ENCODE measurements at regions not wholly inside any gene's neighbourhood (a gene's known extent, or its start where the extent isn't known, plus 50 kb on each side); places are given as distances from the start of the nearest gene placed in this dataset.

DNA sequence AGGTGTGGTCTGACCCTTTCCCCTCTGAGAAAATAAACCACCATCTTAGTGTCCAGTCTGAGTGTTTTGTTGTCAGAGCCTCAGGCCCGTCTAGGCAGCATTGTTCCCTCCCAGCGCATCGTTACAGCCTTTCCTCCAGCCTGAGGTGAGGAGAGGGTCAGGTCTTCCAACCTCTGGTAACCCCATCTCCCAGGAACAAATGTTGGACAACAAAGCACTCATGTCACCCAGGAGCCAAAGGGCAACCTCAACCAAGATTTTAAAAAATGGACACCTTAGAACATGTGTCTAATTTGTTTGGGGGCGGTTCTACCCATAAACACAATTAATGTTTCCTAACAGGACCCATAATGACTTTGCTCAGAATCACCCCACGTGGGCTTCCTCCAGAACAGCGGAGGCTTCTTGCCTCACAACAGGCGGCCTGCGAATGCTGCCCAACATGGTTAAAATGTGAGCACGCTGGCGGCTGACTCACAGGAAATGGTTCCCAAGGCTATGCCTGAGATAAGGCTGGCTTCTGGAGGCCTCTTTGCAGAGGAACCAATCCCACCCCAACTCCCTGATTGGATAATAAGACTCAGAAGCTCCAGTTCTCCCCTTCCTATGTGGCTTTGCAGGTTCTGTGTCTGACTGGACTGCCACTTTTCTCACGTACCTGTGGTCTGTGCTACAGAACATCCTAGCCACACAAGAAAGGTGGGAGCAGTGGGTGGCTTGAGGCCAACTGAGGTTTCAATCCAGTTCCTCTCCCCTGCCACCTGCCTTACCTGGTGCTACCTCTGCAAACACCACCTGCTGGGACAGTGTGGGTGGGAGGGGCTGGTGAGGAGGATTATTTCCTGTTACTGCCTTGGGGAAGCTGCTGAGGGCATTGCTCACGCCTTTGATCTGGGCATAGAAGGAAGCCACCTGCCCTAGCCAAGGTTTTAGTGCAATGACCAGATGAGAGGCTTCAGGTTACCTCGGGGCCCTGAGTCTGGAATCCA, 108.8 kb downstream of the B3GNT2 start:
- DNase-seq (ENCODE audit: low read depth in 2 of 2) = peak in 1 of 2 donors; percentile 33

DNA sequence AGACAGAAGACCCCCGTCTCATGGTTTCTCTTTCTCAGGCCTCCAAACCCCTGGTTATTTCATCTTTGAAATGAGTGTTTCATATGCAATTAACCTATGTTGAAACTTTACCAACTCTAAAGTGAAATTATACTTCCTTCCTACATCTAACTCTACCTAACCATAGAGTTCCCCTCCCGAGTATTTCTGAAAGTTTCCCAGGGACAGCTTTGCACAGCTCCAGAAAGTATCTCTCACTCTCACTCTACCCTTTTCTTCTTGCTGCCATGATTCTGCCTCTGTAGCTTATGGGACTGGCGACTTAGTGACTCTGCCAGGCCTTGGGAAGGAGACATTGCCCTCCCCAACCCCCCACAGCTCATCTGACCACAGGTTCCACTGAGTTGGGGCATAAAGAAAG, 107.9 kb downstream of the B3GNT2 start:
- no peak for DNase-seq (ENCODE audit: low read depth in 2 of 2)

GRCh38 chr2:62302631-62303435, 106.9 kb downstream of the B3GNT2 start:
- DNase-seq (ENCODE audit: low read depth in 2 of 2) = no peak

DNA sequence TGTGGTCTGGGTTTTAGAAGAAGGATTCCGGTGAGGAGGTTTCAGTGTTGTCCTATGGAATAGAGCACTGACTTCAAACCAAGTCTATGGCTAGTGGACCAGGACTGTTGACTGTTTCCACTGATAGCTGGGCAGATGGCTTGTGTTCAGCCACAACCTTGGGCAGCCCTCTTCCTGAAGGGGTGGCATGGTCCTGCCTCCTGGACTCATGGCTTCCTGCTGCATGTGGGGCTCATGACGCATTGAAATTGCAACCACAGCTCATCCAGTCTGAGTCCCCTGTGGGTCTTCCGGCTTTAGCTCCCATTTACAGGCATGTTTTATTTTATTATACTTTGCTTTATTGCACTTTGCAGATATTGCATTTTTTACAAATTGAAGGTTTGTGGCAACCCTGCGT, 105.0 kb downstream of the B3GNT2 start:
- no peak for DNase-seq (ENCODE audit: low read depth in 2 of 2)

DNA sequence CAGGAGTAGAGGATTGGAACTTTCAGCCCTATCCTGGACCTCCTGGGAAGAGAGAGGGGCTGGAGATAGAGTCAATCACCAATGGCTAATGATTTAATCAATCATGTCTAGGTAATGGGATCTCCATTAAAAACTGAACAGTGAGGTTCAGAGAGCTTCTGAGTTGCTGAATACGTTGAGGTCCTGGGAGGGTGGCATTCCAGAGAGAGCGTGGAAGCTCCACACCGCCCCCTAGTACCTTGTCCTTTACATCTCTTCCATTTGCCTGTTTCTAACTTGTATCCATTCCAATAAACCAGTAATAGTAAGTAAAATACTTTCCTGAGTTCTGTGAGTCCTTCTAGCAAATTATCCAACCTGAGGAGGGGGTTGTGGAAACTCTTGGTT, 101.7 kb downstream of the B3GNT2 start:
- DNase-seq (ENCODE audit: low read depth in 2 of 2) = no peak

DNA sequence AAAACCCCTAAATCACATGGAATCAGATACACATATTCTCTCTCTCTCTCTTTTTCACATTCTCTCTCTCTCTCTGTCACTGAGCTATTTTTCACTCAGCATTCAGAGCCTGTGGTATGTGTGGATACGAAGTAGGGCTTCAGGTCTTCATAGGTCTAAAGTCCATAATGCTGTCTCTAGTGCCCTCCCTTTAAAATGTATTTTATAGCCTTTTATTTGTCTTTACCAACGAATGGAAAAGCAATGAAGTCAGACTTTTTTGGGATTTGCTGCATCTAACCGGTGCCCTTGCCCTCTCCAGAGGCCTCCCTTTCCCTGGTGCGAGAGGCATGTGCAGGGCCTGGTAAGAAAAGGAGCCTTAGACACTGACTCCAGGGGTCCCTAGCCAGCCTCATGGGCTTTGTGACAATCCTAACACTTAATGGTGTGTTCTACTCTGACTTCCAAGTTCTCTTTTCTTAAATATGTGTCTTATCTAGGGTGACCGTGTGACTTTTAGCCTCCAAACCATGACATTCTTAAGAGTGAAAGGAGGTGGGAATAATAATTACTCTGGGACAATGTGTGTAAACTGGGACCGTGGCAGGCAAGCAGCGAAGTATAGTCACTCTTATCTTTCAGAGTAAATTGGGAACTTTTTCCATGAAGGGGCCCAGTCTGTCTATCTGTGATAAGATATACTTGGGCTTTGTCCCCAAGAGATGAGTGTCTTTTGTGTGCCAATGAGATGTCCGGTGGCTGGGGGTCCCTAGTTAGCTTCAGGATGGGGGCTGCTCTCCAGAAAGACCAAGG, 101.1 kb downstream of the B3GNT2 start:
- DNase-seq (ENCODE audit: low read depth in 2 of 2) = no peak

- no peak for DNase-seq (ENCODE audit: low read depth in 2 of 2)
Observed at GRCh38 chr2:62296034-62296831, 100.3 kb downstream of the B3GNT2 start.

DNA sequence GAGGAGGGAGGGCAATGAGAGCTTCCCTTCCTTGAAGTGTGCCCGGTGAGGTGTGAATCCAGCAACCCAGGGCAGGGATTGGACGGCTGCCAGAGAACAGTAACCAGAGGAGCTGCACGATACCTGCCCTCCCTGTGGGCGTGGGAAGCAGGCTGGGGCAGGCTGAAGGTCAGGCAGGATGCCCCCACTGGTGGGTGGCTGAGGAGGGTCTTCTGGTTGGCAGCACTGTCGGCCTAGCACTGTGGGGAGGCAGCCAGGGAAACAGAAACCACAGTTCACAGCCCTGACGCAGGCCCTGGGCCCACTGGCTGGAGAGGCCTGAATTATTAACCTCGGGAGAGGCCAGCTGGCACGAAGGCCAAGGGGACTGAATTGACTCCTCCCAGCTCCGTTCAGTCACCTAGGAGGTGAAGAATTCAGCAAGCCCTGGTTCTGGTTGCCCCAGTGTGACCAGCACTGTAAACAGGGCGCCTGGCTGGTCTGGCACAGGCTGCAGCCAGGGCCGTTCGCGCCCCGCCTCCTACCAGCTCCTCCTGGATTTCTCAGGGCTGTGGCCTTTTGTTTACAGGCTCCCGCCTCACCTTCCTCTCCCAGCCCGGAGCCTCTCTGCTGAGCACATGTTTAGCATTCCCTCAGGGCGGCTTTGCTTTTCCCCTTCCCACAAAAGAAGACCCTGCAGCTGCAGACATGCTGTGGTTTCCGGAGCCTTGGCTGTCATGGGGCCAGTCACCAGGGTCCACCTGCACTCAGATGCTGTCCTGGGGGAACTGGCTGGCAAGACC, 97.8 kb downstream of the B3GNT2 start:
- no peak for DNase-seq (ENCODE audit: low read depth in 2 of 2)

- DNase-seq (ENCODE audit: low read depth in 2 of 2) = no peak
Observed at GRCh38 chr2:62293151-62293489, 97.2 kb downstream of the B3GNT2 start.

- DNase-seq (ENCODE audit: low read depth in 2 of 2) = no peak
Observed at GRCh38 chr2:62292190-62292589, 96.3 kb downstream of the B3GNT2 start.

- no peak for DNase-seq (ENCODE audit: low read depth in 2 of 2)
Observed at GRCh38 chr2:62291517-62292137, 95.7 kb downstream of the B3GNT2 start.

DNA sequence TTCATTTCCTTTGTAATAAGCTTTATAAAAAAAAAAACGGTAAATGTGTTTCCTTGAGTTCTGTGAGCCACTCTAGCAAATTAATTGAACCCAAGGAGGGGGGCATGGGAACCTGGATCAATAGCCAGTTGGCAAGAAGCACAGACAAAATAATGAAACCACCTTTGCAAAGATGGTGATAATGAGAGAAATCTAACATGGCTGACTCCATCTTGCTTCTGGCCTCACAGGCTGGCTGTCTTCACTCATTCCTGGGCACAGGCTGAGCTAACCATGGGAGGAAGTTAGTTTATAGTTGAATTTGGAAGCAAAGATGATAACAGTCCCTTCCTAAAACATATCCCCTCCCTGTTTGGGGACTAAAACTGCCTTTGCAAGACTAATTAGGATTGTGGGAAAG, 95.1 kb downstream of the B3GNT2 start:
- DNase-seq (ENCODE audit: low read depth in 2 of 2) = no peak

DNA sequence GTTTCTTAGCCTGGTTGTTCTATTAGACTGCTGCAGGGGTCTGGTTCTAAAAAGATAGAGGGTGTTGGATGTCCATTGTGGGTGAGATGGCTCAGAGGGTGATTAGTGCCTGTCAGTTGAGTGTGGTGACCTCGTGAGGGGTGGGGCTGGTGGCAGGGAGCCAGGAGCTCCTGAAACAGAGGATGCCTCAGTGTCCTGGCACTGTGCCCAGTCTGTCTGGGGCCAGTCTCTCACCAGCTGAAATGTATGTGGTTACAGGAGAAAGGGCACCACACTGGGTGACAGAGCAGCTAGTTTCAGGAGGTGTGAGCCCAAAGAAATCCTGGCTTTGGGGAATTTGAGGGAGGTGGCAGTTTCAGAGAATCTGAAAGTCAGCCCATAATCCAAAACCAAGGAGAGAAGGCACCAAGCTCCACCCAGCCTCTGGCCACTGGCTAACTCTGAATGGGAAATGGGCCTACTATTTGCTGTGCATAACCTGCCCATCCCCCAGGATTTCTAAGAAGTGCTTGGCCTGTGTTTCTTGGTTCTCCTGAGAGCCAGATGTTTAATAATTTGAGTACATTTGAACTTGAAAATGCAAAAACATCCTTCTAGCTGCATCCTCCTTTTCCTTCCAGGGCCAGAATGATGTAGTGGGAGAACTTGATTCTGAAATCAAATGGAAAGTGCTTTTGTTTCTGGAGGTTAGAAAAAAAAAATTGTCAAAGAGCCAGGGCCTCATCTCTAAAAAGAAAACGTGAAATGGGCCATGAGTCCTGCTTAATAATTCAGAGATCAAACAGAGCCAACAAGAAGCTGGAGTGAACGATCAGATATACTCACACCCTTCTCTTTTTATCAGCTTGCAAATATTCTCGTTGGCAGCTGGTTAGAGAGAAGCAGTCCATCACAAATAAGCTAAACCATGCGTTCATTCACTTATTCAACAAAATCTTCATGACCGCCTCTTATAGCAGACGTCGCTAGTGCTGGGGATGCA, 92.3 kb downstream of the B3GNT2 start:
- DNase-seq (ENCODE audit: low read depth in 2 of 2) = peak in 1 of 2 donors; percentile 27

DNA sequence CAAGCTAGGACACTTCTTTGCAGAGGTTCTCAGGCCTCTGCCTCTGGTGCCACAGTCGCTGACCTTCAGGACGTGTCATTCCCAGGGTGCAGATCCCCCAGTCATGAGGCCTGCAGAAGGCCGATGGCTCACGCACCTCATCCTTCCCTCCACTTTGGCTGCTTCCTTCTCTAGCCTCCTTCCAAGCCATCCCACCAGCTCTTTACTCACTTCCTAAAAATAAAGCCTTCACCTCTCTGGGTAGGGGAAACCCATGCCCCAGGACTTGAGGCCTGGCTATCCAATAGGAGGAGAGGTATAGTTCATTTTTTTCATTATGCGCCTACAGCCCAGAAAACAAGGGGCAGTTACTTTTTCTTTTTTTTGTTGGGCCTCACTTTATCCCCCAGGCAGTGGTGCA, 91.4 kb downstream of the B3GNT2 start:
- DNase-seq (ENCODE audit: low read depth in 2 of 2) = no peak

GRCh38 chr2:62286089-62286785, 90.3 kb downstream of the B3GNT2 start:
- DNase-seq (ENCODE audit: low read depth in 2 of 2) = no peak

DNA sequence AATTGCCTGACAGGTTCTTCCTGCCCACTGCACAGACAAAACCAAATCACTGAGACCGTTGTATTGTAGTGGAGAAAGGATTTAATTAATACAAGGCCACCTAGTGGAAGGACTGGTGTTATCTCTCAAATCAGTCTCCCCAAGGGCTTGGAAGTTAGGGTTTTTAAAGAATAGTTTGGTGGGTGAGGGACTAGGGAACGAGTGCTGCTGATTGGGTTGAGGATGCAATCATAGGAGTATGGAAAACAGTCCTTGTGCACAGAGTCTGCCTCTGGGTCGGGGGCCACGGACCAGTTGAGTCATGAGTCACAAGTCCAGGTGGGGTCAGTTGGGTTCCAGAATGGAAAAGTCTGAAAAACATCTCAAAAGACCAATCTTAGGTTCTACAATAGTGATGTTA, 89.1 kb downstream of the B3GNT2 start:
- no peak for DNase-seq (ENCODE audit: low read depth in 2 of 2)

DNA sequence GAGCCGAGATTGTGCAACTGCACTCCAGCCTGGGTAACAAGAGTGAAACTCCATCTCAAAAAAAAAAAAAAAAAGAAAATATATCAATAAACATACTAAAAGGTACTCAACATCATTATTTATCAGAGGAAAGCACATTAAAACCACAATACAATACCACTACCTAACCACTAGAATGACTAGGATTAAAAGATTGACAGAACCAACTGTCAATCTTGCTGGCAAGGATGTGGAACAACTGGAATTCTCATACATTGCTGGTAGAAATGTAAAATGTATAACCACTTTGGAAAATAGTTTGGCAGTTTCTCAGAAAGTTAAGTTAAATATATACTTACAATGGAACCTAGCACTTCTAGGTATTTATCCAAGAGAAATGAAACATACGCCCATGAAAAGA, 88.6 kb downstream of the B3GNT2 start:
- no peak for DNase-seq (ENCODE audit: low read depth in 2 of 2)

DNA sequence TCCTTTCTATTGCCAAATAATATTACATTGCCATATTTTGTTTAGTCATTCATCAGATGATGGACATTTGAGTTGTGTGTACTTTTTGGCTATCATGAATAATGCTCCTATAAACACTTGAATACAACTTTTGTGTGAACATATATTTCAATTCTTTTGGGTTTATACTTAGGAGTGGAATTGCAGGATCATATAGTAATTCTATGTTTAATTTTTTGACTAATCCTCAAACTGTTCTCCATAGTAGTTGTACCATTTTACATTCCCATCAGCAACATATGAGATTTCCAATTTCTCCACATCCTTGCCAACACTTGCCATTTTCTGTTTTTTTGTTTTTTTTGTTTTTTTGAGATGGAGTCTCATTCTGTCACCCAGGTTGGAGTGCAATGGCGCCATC, 87.2 kb downstream of the B3GNT2 start:
- no peak for DNase-seq (ENCODE audit: low read depth in 2 of 2)
